ENCODE measurements at regions not wholly inside any gene's neighbourhood (a gene's known extent, or its start where the extent isn't known, plus 50 kb on each side); places are given as distances from the start of the nearest gene placed in this dataset.

DNA sequence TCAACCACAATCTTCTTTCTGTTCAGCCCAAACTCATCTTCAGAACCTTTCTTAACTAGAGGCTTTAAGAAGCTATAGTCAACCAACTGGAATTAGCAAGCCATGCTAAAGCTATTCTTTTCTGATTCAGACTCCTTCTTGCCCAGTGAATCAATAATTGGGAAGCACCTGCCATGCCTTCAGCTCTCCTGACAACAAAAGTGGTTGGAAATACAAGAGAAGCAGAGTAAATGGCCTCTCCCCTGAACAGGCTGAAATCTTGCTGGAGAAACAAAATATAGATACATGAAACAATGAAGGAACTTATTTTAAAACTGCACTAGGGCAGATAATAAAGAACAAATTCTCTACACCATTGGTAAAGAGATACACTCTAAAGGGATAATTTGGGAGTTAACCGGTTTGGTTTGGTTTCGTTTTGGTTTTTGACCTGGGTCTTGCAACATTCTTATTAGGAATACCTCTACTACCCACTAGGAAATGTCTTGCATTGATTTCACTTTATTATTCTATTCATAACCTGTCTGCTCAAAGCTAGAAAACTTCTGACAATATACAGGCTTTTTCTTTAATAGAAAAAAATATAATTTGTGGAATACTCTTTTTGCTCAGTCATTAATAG is 173.6 kb upstream of the DYNLRB2 start:
- no peak for TF ChIP-seq POLR2AphosphoS5 (IDR thresholded peaks at IDR 0.05)
- TF ChIP-seq, protein P1, sequence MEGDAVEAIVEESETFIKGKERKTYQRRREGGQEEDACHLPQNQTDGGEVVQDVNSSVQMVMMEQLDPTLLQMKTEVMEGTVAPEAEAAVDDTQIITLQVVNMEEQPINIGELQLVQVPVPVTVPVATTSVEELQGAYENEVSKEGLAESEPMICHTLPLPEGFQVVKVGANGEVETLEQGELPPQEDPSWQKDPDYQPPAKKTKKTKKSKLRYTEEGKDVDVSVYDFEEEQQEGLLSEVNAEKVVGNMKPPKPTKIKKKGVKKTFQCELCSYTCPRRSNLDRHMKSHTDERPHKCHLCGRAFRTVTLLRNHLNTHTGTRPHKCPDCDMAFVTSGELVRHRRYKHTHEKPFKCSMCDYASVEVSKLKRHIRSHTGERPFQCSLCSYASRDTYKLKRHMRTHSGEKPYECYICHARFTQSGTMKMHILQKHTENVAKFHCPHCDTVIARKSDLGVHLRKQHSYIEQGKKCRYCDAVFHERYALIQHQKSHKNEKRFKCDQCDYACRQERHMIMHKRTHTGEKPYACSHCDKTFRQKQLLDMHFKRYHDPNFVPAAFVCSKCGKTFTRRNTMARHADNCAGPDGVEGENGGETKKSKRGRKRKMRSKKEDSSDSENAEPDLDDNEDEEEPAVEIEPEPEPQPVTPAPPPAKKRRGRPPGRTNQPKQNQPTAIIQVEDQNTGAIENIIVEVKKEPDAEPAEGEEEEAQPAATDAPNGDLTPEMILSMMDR (IDR thresholded peaks at IDR 0.05) = no peak

Measured in esophagus muscularis mucosa (tissue), 3 donors.